Keratinocyte (primary cell): ENCODE measurements at regions not wholly inside any gene's neighbourhood (a gene's known extent, or its start where the extent isn't known, plus 50 kb on each side); places are given as distances from the start of the nearest gene placed in this dataset.

ENCODE experiments used
- DNase-seq: peaks from one replicate; pipeline ENCODE4 v3.0.0-alpha.2; 2011; ENCODE audit warnings: low read depth, missing footprints, low spot score
- FAIRE-seq: peaks from 2 replicates; lab custom pipeline; 2011; peaks lifted over from hg19 to GRCh38; lab: Jason Lieb, UNC
- H2AFZ ChIP-seq: 2 replicates; pipeline ENCODE4 v1.6.0; 2012; ENCODE audit warnings: low read length, control low read depth, inconsistent platforms; ENCODE audit not compliant: control insufficient read depth
- H3K27ac ChIP-seq: 2 replicates; pipeline ENCODE4 v1.5.1; 2011; ENCODE audit warnings: low read length; ENCODE audit not compliant: control insufficient read depth, insufficient read depth
- H3K27me3 ChIP-seq: 3 replicates; pipeline ENCODE4 v1.6.0; 2011; ENCODE audit warnings: low read length; ENCODE audit not compliant: control insufficient read depth, insufficient read depth; ENCODE audit errors: extremely low read depth
- H3K36me3 ChIP-seq, 2 experiments: 2 replicates in 1 of 2; 3 replicates in 1 of 2; pipeline ENCODE4 v1.5.1; 2011; ENCODE audit warnings: low read length in 2 of 2, mild to moderate bottlenecking in 1 of 2; ENCODE audit not compliant: control insufficient read depth in 2 of 2, insufficient read depth in 2 of 2; ENCODE audit errors: extremely low read depth in 1 of 2
- H3K4me1 ChIP-seq: 3 replicates; pipeline ENCODE4 v1.5.1; 2011; ENCODE audit warnings: low read length; ENCODE audit not compliant: control insufficient read depth, insufficient read depth; ENCODE audit errors: extremely low read depth
- H3K4me2 ChIP-seq: 3 replicates; pipeline ENCODE4 v1.6.0; 2011; ENCODE audit warnings: low read depth, low read length; ENCODE audit not compliant: control insufficient read depth, insufficient read depth; ENCODE audit errors: extremely low read depth
- H3K4me3 ChIP-seq, 3 experiments: fragments of 200-600 bp in 1 of 3; sonication (generic) in 1 of 3; 2 replicates in 2 of 3; 3 replicates in 1 of 3; pipeline ENCODE4 v1.5.1; 2011 to 2016; ENCODE audit warnings: low read length in 3 of 3, mild to moderate bottlenecking in 3 of 3, control low read depth in 2 of 3, inconsistent platforms in 1 of 3, low read depth in 1 of 3, mixed read lengths in 1 of 3, mixed run types in 1 of 3, moderate library complexity in 1 of 3; ENCODE audit not compliant: control insufficient read depth in 2 of 3, insufficient read depth in 2 of 3; ENCODE audit errors: extremely low read depth in 1 of 3
- H3K79me2 ChIP-seq: 2 replicates; pipeline ENCODE4 v1.6.0; 2012; ENCODE audit warnings: low read length; ENCODE audit not compliant: control insufficient read depth, insufficient read depth
- H3K9ac ChIP-seq: 3 replicates; pipeline ENCODE4 v1.6.0; 2011; ENCODE audit warnings: low read length; ENCODE audit not compliant: control insufficient read depth, insufficient read depth; ENCODE audit errors: extremely low read depth
- H3K9me1 ChIP-seq: 3 replicates; pipeline ENCODE4 v1.6.0; 2011; ENCODE audit warnings: low read length; ENCODE audit not compliant: control insufficient read depth, insufficient read depth; ENCODE audit errors: extremely low read depth
- H3K9me3 ChIP-seq: 2 replicates; pipeline ENCODE4 v1.5.1; 2012; ENCODE audit warnings: low read depth, low read length; ENCODE audit not compliant: control insufficient read depth
- H4K20me1 ChIP-seq: 3 replicates; pipeline ENCODE4 v1.6.0; 2011; ENCODE audit warnings: low read length; ENCODE audit not compliant: control insufficient read depth, insufficient read depth; ENCODE audit errors: extremely low read depth
- CTCF ChIP-seq, 3 experiments: IDR thresholded peaks in 1 of 3; conservative IDR thresholded peaks in 1 of 3; optimal IDR thresholded peaks in 1 of 3; 2 replicates in 2 of 3; 3 replicates in 1 of 3; pipeline versions ENCODE3 to v1.5.1; 2011; ENCODE audit warnings: low read length in 3 of 3, mild to moderate bottlenecking in 3 of 3, moderate library complexity in 2 of 3, control low read depth in 1 of 3, inconsistent platforms in 1 of 3; ENCODE audit not compliant: insufficient read depth in 2 of 3; ENCODE audit errors: extremely low read depth in 1 of 3
- EZH2 ChIP-seq: IDR thresholded peaks from one replicate; pipeline ENCODE4 v1.6.1; 2012; ENCODE audit warnings: inconsistent platforms, mild to moderate bottlenecking, low read length, moderate library complexity
- dilution Hi-C: fragments of 300-500 bp; cut with MboI; formaldehyde crosslinking; loops from one replicate; pipeline ENCODE4 v1.7.0; 2020; ENCODE audit warnings: low sequenced_read_pairs; ENCODE audit not compliant: extremely low pct_ligation_motif_present

DNA sequence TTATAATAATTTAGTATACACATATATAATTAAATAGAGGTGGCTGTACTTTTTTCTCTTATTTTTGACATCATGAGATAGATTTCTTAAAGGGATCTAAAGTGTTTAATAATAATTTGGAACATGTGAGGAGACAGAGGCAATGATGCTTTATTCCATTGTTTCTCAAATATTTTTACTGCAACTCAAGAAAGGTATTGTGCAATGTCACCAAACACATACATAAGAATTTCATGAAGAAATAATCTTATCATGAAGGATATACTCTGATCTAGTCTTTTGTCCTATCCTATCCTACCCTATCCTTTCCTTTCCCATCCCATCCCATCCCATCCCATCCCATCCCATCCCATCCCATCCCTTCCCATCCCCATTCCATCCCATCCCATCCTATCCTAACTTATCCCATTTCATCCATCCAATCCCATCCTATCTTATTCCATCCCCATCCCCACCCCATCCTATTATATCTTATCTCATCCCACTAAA, 232.1 kb upstream of the SMIM21 start:
- Histone ChIP-seq H3K79me2 (no peaks in the 10 kb centered on the region), H2AFZ (no peak overlapping the region), H3K27ac (no peak overlapping the region), H3K9me1 (no peaks in the 10 kb centered on the region), H3K4me3 (no peak overlapping the region), H3K4me2 (no peak overlapping the region), H3K36me3 (no peaks in the 10 kb centered on the region), H3K9me3 (peaks cover 2% of the 10 kb centered on the region), H3K27me3 (no peaks in the 10 kb centered on the region), H3K9ac (no peak overlapping the region), H3K4me1 (no peaks in the 10 kb centered on the region), H4K20me1 (no peaks in the 10 kb centered on the region)
- TF ChIP-seq CTCF (optimal IDR thresholded peaks at IDR 0.05 in 1 of 3, IDR thresholded peaks at IDR 0.05 in 1 of 3, conservative IDR thresholded peaks at IDR 0.05 in 1 of 3; ENCODE audit: extremely low read depth in 1 of 3, insufficient read depth in 2 of 3, low read length in 3 of 3) (no peak), EZH2 (no peak)
- dilution Hi-C loops, result no loop called here
- DNase-seq (no peak), FAIRE-seq (no peak)

DNA sequence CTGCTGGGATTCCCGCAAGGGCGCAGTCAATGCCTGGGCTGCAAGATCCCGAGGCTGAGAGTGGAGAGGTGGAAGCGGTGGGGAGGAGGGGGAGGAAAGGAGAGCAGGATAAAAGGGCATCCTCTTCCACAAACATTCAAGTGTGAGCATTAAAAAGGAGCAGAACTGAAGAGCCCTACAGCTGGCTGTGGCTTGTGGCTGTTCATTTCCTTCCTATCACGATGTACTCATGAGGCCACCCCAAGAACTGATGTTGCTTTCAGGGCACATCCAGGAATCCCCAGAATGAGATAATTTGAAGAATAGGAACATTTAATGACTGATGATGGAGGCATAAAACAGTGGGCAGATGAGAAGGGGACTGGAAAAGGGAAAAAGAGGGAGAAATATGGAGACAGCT, 230.8 kb upstream of the SMIM21 start:
- DNase-seq, result no peak
- Histone ChIP-seq H2AFZ (no peak overlapping the region), H3K9me3 (peaks cover 2% of the 10 kb centered on the region), H3K27ac (no peak overlapping the region), H4K20me1 (no peaks in the 10 kb centered on the region), H3K79me2 (no peaks in the 10 kb centered on the region), H3K9ac (no peak overlapping the region), H3K9me1 (no peaks in the 10 kb centered on the region), H3K4me3 (no peak overlapping the region), H3K27me3 (no peaks in the 10 kb centered on the region), H3K36me3 (no peaks in the 10 kb centered on the region), H3K4me1 (no peaks in the 10 kb centered on the region), H3K4me2 (no peak overlapping the region)
- TF ChIP-seq EZH2 (no peak), CTCF (optimal IDR thresholded peaks at IDR 0.05 in 1 of 3, IDR thresholded peaks at IDR 0.05 in 1 of 3, conservative IDR thresholded peaks at IDR 0.05 in 1 of 3; ENCODE audit: extremely low read depth in 1 of 3, insufficient read depth in 2 of 3, low read length in 3 of 3) (no peak)
- dilution Hi-C loops, result no loop called here
- FAIRE-seq, result no peak
